ENCODE measurements at regions not wholly inside any gene's neighbourhood (a gene's known extent, or its start where the extent isn't known, plus 50 kb on each side); places are given as distances from the start of the nearest gene placed in this dataset.

GRCh38 chr21:38952890-38953289, 147.2 kb downstream of the ETS2 start:
- peak; percentile 14 for DNase-seq

GRCh38 chr21:38951095-38951730, 145.5 kb downstream of the ETS2 start:
- no peak for DNase-seq

DNA sequence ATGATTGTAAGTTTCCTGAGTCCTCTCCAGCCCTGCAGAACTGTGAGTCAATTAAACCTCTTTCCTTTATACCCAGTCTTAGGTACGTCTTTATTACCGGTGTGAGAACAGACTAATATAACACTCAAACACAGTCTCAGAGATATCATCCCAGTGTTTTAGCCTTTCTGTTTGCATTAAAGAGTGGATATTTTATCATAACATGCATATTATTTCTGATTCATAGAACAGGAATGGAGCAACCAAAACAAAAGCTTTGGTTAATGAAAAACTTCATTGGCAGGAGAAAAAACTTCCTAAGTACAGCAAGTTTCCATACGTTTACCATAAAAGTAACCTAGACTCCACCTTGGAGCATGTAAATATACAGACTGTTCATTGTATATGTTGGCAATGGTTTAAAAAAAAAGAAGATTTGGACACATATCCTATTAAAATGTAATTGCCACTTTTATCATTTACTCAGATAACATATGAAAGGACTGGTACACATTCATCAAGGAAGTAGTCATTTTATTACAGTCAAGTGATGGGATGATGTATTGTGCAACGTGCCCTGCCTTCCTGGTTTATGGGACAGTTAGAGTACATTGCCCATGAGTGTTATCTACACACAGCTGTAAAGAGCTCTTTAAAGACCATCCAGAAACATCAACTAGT, 144.8 kb downstream of the ETS2 start:
- DNase-seq, result peak; percentile 74

DNA sequence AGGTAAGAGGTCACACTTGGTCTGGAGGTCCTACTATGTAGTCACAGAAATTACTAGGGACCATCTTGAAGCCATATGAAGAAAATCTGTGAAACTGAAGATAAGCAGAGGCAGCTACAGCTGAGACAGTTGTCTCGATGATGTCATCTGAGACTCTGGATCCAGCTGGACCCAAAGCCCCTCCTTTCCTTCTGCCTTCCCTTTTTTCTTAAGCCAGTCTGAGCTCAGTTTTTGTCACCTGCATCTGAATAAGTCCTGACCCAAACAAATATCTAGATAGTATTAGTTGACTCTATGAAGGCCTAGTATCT, 143.3 kb downstream of the ETS2 start:
- no peak for DNase-seq

DNA sequence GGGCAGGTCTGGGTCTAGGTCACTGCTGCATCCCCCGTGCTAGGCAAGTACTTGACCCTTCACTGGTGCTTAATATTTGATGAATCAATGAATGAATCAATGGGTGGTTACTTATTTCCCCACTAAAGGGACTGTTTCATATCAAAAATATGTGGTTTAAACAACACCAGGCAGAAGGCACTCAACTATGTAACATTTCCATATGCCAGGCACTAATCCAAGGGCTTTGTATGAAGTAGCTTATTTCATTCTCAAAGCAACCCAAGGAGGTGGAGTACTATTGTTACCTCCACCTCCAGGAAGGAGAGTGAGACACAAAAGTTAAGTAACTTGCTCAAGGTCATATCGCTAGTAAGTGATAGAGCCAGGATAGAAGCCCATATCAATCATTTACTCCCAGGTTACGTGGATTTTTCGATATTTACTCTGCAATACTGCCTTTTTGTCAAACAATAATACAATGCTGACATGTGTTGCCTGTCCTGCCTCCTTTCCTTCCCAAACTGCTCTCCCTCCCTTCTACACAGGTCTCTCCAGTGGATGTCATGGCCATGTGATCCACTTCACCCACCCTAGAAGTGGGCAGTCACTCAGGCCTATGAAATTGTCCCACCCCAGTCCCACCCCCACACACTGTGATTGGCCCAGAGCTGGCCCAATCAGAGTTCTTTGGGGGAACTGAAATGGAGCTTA, 142.8 kb downstream of the ETS2 start:
- DNase-seq, result no peak

DNA sequence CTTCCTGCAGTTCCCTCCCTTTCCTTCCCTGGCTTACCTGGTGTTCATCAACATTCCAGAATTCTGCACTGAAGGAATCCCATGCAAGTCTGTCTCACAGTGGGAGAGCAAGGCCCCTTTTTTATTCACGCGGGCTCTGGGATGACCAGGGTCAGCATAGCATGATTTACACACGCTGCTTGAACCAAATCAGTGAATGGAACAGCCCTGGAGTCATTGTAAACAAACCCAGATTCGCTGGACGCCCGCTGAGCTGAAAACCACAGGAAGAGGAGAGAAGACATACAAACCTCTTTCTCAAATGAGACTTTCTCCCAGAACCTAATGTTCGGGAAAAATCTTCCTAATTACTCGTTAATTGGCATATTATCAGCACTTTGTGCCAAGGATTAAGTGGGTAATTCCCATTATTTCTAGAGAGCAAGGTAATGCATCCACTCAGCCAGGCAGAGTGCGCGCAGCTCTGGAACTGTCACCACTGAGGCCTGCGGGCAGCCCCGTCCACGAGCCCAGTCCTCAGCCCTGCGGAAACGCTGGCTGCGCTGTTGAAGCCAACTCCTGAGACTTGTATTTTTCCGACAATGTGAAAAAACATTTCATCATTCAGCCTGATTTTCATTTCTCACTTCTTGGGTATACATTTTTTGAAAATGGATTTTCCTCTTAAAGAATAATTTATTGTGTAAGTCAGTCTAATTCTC, 140.0 kb downstream of the ETS2 start:
- DNase-seq, result no peak

- DNase-seq, result no peak
These were observed 139.2 kb downstream of the ETS2 start for GRCh38 chr21:38944903-38945302.

- DNase-seq, result no peak
These were observed 138.7 kb downstream of the ETS2 start for GRCh38 chr21:38944402-38944801.

- DNase-seq, result no peak
These were observed 137.1 kb downstream of the ETS2 start for GRCh38 chr21:38942748-38943211.

DNA sequence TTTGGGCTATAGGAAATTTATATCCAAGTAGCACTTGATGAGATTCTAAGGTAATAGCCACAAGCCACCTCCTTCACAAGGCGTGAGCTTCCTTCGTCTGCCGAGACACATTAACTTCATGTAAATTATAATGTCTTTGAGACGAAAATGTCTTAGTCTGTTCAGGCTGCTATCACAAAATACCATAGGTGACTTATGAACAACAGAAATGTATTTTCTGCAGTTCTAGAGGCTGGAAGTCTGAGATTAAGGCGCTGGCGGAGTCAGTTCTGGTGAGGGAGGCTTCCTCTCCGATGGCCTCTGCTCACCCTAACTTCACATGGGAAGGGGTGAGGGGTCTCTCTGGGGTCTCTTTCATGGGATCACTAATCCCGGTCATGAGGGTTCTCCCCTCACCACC, 133.0 kb downstream of the ETS2 start:
- no peak for DNase-seq

- DNase-seq, result peak; percentile 39
These were observed 132.6 kb downstream of the ETS2 start for GRCh38 chr21:38938343-38938742.

DNA sequence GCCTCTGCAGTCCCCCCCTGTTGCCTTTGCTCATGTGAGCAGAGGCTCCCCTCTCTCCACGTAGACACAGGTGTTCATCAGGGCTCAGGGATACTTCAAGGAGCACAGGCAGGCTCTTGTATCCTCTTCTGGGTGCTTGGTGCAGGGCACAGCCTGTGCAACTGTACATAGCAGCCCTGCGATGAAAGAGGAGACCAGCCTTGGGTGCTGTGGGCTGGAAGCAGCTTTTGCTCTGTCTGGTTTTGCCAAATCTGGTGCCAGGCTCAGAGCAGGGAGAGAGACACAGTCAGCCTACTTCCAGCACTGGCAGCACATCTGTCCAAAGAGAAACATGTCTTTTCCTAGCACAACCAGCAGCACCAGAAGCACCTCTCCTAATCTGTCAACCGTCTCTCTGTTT, 132.1 kb downstream of the ETS2 start:
- DNase-seq, result no peak

DNA sequence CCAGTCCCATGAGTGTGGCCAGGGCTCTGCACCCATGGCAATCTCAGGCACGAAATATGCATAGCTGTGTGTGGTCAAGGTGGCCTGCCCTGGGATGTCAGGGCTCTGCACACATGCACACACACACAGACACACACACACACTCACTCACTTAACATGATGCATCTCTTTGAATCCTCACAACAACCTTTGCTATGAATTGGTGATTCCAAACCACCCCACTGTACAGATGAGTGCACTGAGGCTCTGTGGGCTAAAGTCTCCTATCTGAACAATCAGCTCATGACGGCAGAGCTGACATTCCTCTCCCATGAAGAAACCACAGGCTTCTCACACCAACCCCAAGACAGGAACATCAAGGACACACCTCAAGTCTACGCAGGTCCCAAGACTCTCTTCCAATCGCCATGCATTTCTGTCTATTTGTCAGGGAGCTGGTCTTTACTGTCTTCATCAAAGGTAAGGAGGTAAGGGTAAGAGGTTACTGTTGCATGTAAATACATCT, 131.6 kb downstream of the ETS2 start:
- no peak for DNase-seq

DNA sequence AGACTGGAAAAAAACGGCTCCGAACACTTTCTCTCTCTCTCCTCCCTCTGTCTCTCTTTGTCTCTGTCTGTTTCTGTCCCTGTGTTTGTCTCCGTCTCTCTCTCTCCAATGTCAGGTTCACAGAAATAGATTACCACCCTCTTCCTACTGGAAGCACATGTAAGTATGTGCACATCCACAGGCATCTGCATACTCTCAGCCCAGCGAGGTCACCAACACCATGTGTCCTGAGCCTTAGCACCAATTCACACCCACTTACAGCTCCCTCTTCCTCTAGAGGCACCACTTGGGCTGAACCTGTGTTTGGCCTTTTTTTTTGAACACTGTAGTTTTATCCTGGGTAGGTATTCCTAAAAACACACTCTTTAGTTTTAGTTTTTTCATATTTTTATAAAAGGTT, 130.5 kb downstream of the ETS2 start:
- DNase-seq, result no peak

- no peak for DNase-seq
These were observed 128.0 kb downstream of the ETS2 start for GRCh38 chr21:38933731-38934130.

GRCh38 chr21:38931291-38931690, 125.6 kb downstream of the ETS2 start:
- DNase-seq, result peak; percentile 52

- peak; percentile 91 for DNase-seq
These were observed 125.1 kb downstream of the ETS2 start for GRCh38 chr21:38930853-38931252.

GRCh38 chr21:38930066-38930465, 124.3 kb downstream of the ETS2 start:
- DNase-seq, result no peak

DNA sequence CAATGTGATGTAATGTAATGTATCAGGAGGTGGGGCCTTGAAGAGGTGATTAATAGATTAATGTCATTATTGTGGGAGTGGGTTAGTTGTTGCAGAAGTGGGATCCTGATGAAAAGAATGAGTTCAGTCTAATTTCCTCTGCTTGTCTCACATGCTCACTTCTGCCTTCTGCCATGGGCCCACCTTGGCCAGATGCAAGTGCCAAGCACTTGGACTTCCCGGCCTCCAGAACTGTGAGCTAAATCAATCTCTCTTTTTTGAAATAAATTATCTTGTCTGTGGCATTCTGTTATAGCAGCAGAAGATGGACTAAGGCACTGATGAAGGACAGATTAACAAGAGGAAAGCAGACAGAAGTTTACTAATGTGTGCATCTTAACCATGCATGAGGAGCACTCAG, 123.9 kb downstream of the ETS2 start:
- DNase-seq, result no peak

GRCh38 chr21:38929142-38929541, 123.4 kb downstream of the ETS2 start:
- DNase-seq, result no peak

DNA sequence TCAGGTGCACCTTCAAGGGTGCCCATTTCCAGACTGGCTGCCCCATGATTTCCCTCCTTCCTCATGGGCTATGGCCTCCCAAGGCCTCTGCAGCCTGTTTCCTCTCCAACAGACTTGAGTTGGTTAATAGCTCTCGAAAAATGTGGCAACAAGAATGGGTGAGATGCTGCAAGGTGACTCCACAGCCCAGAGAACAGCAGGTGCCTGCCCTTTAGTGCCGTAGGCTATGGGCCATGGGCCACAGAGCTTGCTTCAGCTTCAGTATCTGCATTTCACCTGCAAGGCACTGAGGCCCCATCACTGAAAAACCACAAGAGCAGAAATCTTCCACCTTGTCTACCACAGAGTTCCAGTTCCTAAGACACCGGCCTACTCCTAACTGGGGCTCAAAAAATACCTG, 122.0 kb downstream of the ETS2 start:
- no peak for DNase-seq

- peak; percentile 71 for DNase-seq
These were observed 120.2 kb downstream of the ETS2 start for GRCh38 chr21:38925923-38926322.

- DNase-seq, result no peak
These were observed 119.7 kb downstream of the ETS2 start for GRCh38 chr21:38925478-38925877.

DNA sequence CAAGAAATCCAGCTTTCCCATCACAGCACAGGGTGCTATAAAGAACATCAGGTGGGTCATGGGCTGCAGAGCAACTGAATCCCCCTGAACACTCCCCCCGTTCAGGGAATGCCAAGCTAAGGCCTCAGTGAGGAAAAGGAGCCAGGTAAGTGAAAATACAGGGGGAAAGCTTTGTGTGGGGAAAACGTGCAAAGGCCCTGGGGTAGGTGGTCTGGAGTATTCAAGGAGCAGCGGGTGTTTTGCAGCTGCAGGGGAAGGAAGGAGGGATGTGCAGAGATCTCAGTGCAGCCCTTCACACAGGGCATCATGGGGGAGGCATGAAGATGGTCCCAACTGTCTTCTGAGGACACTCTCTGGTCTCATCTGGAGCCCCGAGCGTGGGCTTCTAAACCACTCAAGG, 119.2 kb downstream of the ETS2 start:
- no peak for DNase-seq

Measured in MV-4-11 (cell line).